ENCODE measurements at regions not wholly inside any gene's neighbourhood (a gene's known extent, or its start where the extent isn't known, plus 50 kb on each side); places are given as distances from the start of the nearest gene placed in this dataset.

DNA sequence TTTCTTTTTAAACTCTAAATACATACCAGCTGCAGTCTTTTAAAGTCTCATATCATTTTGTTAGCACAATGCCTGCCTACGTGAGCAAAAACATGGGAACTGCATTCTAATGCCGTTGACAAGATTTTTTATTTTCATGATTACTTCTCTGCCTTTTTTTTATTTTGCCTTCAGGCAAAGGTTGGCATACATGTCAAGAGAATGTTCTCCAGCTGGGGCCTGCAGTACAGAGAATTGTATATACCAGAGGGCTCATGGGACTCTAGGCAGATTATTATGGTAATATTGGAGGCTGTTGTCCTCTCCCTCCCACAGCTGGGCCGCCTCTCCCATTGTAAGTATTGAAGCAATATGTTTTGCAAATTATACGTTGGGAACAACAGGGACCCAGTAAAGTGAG lies 53.9 kb upstream of the OBI1 start:
- H3K4me3 ChIP-seq (ENCODE audit: low read depth in 2 of 2, low read length in 1 of 2): no peak overlapping the region
- no peak overlapping the region for H3K9ac ChIP-seq
- H4K20me1 ChIP-seq (ENCODE audit: insufficient read depth): no peaks in the 10 kb centered on the region
- no peak overlapping the region for H2AFZ ChIP-seq (ENCODE audit: low read depth)
- no peaks in the 10 kb centered on the region for H3K27me3 ChIP-seq (ENCODE audit: insufficient read depth)
- ChIA-PET POLR2A (no interaction called here), CTCF (interaction anchor here (1.0 kb wide), 1 partner anchor 26 kb away, joined by 3 read pairs; no protein-coding TSS in a partner anchor)
- no peaks in the 10 kb centered on the region for H3K9me3 ChIP-seq
- H3K4me2 ChIP-seq: no peak overlapping the region
- WGBS (ENCODE audit: low lambda C conversion rate): 21% methylated on average over 4 of the region's 4 CpGs
- no peak for TF ChIP-seq GATA2 (CRISPR knock-in tag; IDR thresholded peaks at IDR 0.05)
- TF ChIP-seq TAF1 (IDR thresholded peaks at IDR 0.05; ENCODE audit: borderline replicate concordance, low read depth, low read length): no peak
- TF ChIP-seq SMC3 (IDR thresholded peaks at IDR 0.05; ENCODE audit: low read depth, low read length): no peak
- TF ChIP-seq EZH2phosphoT487 (IDR thresholded peaks at IDR 0.05; ENCODE audit: borderline replicate concordance, low read depth): no peak
- TF ChIP-seq, protein P1, sequence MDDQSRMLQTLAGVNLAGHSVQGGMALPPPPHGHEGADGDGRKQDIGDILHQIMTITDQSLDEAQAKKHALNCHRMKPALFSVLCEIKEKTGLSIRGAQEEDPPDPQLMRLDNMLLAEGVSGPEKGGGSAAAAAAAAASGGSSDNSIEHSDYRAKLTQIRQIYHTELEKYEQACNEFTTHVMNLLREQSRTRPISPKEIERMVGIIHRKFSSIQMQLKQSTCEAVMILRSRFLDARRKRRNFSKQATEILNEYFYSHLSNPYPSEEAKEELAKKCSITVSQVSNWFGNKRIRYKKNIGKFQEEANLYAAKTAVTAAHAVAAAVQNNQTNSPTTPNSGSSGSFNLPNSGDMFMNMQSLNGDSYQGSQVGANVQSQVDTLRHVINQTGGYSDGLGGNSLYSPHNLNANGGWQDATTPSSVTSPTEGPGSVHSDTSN (IDR thresholded peaks at IDR 0.05): no peak
- TF ChIP-seq, protein P2, sequence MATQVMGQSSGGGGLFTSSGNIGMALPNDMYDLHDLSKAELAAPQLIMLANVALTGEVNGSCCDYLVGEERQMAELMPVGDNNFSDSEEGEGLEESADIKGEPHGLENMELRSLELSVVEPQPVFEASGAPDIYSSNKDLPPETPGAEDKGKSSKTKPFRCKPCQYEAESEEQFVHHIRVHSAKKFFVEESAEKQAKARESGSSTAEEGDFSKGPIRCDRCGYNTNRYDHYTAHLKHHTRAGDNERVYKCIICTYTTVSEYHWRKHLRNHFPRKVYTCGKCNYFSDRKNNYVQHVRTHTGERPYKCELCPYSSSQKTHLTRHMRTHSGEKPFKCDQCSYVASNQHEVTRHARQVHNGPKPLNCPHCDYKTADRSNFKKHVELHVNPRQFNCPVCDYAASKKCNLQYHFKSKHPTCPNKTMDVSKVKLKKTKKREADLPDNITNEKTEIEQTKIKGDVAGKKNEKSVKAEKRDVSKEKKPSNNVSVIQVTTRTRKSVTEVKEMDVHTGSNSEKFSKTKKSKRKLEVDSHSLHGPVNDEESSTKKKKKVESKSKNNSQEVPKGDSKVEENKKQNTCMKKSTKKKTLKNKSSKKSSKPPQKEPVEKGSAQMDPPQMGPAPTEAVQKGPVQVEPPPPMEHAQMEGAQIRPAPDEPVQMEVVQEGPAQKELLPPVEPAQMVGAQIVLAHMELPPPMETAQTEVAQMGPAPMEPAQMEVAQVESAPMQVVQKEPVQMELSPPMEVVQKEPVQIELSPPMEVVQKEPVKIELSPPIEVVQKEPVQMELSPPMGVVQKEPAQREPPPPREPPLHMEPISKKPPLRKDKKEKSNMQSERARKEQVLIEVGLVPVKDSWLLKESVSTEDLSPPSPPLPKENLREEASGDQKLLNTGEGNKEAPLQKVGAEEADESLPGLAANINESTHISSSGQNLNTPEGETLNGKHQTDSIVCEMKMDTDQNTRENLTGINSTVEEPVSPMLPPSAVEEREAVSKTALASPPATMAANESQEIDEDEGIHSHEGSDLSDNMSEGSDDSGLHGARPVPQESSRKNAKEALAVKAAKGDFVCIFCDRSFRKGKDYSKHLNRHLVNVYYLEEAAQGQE (IDR thresholded peaks at IDR 0.05; ENCODE audit: low read depth, low read length): no peak
- TF ChIP-seq, protein P3, sequence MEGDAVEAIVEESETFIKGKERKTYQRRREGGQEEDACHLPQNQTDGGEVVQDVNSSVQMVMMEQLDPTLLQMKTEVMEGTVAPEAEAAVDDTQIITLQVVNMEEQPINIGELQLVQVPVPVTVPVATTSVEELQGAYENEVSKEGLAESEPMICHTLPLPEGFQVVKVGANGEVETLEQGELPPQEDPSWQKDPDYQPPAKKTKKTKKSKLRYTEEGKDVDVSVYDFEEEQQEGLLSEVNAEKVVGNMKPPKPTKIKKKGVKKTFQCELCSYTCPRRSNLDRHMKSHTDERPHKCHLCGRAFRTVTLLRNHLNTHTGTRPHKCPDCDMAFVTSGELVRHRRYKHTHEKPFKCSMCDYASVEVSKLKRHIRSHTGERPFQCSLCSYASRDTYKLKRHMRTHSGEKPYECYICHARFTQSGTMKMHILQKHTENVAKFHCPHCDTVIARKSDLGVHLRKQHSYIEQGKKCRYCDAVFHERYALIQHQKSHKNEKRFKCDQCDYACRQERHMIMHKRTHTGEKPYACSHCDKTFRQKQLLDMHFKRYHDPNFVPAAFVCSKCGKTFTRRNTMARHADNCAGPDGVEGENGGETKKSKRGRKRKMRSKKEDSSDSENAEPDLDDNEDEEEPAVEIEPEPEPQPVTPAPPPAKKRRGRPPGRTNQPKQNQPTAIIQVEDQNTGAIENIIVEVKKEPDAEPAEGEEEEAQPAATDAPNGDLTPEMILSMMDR (IDR thresholded peaks at IDR 0.05): no peak
- TF ChIP-seq, protein P4, sequence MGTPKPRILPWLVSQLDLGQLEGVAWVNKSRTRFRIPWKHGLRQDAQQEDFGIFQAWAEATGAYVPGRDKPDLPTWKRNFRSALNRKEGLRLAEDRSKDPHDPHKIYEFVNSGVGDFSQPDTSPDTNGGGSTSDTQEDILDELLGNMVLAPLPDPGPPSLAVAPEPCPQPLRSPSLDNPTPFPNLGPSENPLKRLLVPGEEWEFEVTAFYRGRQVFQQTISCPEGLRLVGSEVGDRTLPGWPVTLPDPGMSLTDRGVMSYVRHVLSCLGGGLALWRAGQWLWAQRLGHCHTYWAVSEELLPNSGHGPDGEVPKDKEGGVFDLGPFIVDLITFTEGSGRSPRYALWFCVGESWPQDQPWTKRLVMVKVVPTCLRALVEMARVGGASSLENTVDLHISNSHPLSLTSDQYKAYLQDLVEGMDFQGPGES (IDR thresholded peaks at IDR 0.05; ENCODE audit: low read depth, low read length): no peak
- no peak for TF ChIP-seq FOSL2 (IDR thresholded peaks at IDR 0.05; ENCODE audit: borderline replicate concordance, low read depth)
- no peak for TF ChIP-seq GABPA (IDR thresholded peaks at IDR 0.05; ENCODE audit: low read depth)
- no peak for TF ChIP-seq MEF2A (IDR thresholded peaks at IDR 0.05; ENCODE audit: borderline replicate concordance, low read depth)
- TF ChIP-seq, protein P5, sequence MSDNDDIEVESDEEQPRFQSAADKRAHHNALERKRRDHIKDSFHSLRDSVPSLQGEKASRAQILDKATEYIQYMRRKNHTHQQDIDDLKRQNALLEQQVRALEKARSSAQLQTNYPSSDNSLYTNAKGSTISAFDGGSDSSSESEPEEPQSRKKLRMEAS (IDR thresholded peaks at IDR 0.05; ENCODE audit: low read depth): no peak
- TF ChIP-seq, protein P6, sequence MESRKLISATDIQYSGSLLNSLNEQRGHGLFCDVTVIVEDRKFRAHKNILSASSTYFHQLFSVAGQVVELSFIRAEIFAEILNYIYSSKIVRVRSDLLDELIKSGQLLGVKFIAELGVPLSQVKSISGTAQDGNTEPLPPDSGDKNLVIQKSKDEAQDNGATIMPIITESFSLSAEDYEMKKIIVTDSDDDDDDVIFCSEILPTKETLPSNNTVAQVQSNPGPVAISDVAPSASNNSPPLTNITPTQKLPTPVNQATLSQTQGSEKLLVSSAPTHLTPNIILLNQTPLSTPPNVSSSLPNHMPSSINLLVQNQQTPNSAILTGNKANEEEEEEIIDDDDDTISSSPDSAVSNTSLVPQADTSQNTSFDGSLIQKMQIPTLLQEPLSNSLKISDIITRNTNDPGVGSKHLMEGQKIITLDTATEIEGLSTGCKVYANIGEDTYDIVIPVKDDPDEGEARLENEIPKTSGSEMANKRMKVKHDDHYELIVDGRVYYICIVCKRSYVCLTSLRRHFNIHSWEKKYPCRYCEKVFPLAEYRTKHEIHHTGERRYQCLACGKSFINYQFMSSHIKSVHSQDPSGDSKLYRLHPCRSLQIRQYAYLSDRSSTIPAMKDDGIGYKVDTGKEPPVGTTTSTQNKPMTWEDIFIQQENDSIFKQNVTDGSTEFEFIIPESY (IDR thresholded peaks at IDR 0.05; ENCODE audit: borderline replicate concordance, low read depth): no peak
- TF ChIP-seq TCF12 (IDR thresholded peaks at IDR 0.05): no peak
- TF ChIP-seq RAD21 (IDR thresholded peaks at IDR 0.05; ENCODE audit: low read length): no peak
- TF ChIP-seq EP300 (IDR thresholded peaks at IDR 0.05; ENCODE audit: borderline replicate concordance in 1 of 2, low read depth in 1 of 2, low read length in 1 of 2): no peak
- no peak for TF ChIP-seq ELF1 (IDR thresholded peaks at IDR 0.05)
- TF ChIP-seq JUND (IDR thresholded peaks at IDR 0.05): no peak
- TF ChIP-seq RXRA (IDR thresholded peaks at IDR 0.05; ENCODE audit: borderline replicate concordance, low read depth): no peak
- no peak for TF ChIP-seq MXI1 (IDR thresholded peaks at IDR 0.05; ENCODE audit: low read depth, low read length)
- no peak overlapping the region for H3K27ac ChIP-seq (ENCODE audit: low read depth in 2 of 2, low read length in 1 of 2)
- no peaks in the 10 kb centered on the region for H3F3A ChIP-seq (replicated peaks; ENCODE audit: insufficient read depth)
- no peak for DNase-seq
- H3K9me2 ChIP-seq: no peaks in the 10 kb centered on the region
- peaks cover 0 to 2% of the 10 kb centered on the region in 2 experiments; a peak in 1 of 4 replicates for H3K4me1 ChIP-seq (ENCODE audit: control insufficient read depth in 1 of 2, insufficient read depth in 2 of 2, low read depth in 1 of 2, low read length in 1 of 2)
- no peaks in the 10 kb centered on the region for H3K36me3 ChIP-seq (replicated peaks in 1 of 2; ENCODE audit: control insufficient read depth in 1 of 2, insufficient read depth in 2 of 2, low read length in 1 of 2)
- no peaks in the 10 kb centered on the region for H3K79me2 ChIP-seq (ENCODE audit: insufficient read depth)

Data from SK-N-SH (cell line).